G401.6 (cell line): ENCODE measurements at regions not wholly inside any gene's neighbourhood (a gene's known extent, or its start where the extent isn't known, plus 50 kb on each side); places are given as distances from the start of the nearest gene placed in this dataset.

Experiments used
- FAIRE-seq: peaks from 2 replicates; lab custom pipeline; 2012; peaks lifted over from hg19 to GRCh38; lab: Jason Lieb, UNC

DNA sequence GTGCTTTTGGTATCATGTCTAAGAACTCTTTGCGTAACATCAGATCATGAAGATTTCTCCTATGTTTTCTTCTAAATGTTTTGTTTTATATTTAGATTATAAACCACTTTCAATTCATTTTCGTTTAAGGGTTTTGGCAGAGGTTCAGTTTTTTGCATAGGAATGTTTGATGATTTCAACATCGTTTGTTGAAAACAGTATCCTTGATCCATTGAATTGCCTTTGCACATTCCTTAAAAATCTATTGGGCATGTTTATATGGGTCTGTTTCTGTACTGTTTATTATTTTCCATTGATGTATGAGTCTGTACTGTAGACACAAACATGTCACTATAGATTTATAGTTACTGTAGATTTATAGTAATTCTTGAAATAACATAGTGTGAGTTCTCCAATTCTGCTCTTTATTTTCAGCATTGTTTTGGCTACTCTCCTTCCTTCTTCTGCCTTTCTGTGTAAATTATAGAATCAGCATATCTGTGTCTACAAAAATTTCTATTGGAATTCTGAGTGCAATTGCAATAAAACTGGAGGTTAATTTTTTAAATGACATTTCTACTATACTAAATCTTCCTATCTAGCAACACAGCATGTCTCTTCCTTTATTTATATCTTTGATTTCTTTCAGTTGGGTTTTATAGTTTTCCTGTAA, 374.0 kb downstream of the SV2B start:
- no peak for FAIRE-seq

DNA sequence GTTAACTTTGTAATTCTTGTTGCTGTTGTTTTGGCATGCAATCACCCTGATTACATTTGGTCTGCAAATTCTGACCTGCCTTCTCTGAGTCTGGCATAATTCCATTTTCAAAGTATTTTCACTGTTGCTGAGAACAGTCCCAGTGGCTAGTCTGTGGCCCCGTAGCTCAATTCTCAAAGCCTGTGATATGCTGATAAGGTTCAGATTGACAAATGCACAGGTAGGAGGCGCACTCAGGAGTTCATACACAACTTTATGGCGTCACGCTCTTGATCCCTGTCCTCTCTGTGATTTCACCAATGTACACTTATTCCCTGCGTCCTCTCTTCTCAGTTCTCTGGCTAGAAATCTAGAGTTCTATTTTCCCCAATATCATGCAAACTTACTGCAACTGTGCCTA, 376.6 kb upstream of the SLCO3A1 start:
- FAIRE-seq, result no peak

GRCh38 chr15:91478717-91479191, 374.8 kb upstream of the SLCO3A1 start:
- no peak for FAIRE-seq

DNA sequence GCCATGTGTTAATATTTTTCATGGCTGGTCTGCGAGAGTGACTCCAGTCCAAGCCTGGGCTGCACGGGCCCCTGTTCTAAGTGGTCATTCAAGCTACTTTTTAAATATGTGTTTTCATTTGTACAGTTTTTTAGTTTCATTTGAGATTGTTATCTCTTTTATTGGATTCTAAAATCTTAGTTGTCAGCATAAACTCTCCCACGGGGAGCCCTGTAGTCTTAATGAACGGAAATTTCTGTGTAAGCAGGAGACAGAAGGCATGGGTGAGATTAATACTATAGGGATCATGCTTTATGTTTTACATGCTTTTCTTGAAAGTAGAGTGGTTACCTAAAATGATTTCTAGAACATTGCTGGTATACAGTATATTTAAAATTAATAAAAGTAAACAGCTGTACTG, 373.1 kb upstream of the SLCO3A1 start:
- no peak for FAIRE-seq

- FAIRE-seq, result no peak
Measured at GRCh38 chr15:91482799-91483198, 370.7 kb upstream of the SLCO3A1 start.

GRCh38 chr15:91484141-91484540, 369.4 kb upstream of the SLCO3A1 start:
- no peak for FAIRE-seq

DNA sequence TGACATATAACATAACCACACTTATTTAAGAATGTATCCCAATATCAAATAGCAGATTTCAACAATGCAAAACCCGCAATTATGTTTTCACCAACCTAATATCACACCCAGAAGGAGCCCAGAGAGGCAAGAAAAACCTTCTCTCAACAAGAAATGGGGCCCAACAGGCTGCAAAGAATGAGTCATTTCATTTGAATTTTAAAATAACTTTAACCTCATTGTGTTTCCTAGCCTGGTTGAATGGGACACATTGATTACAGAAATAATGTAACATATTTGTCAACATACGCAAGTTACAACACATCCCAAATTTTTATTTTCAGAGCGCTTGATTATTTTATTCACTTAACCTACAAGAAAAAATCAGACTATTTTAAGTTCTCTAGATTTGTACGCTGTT, 365.1 kb upstream of the SLCO3A1 start:
- no peak for FAIRE-seq

DNA sequence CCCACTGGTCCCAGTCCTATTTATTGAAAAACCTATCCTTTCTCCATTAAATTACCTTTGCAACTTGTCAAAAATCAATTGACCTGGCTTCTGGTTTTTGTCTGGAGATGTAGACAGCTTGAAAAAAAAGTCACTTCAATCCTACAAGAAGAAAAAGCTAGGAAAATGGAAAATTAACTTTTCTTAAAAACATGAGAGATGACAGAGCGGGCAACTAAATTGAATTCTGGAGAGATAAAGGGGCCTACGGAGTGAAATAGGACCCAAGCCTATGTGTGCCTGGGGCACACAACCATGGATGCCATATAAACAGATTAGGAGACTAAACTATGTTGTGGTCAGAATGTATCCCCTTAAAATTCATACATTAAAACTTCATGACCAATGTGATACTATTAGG, 363.3 kb upstream of the SLCO3A1 start:
- no peak for FAIRE-seq

GRCh38 chr15:91491101-91491950, 362.2 kb upstream of the SLCO3A1 start:
- no peak for FAIRE-seq

DNA sequence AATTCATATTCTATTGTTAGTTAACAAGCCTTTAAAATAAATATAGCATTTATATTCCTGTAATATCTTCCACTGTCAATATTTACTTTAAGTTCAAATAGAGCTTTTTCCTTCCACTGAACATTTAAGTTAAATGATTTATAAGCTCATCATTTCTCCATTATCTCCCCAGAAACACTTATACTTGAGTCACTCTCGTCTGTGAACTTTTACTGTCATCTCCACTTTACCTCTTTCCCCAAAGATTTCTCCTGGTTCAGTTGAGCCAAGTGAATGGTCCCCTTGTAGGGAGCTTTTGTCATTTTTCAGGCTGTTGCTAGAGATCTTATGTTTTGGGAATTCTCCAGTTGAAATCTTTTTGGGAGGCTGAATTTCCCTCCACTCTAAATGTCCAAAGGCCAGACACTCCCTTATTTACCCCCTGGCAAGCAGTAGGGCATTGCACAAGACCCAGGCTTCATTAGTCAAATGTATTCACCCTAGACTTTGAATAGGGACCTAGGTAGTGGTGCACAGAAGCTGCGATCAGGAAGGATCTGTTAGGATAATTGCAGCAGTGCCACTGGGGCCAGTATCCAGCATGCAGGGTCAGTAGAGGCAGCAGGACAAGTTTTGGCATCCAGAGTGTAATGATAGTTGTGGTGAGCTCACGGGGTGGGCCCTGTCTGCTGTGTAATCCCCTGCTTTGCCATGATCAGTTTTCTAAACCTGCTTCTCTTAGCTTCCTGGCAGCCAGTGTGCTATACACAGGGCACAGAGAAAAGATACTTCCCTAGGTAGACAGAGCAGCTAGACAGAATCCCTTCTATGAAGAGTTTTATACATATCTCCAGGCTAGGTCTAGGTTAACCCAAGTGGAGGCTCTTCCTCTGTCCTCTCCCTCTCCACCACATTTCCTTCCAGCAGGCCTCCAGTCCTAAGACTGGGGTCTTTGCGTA, 356.5 kb upstream of the SLCO3A1 start:
- no peak for FAIRE-seq

- no peak for FAIRE-seq
Measured at GRCh38 chr15:91498046-91498748, 355.3 kb upstream of the SLCO3A1 start.

DNA sequence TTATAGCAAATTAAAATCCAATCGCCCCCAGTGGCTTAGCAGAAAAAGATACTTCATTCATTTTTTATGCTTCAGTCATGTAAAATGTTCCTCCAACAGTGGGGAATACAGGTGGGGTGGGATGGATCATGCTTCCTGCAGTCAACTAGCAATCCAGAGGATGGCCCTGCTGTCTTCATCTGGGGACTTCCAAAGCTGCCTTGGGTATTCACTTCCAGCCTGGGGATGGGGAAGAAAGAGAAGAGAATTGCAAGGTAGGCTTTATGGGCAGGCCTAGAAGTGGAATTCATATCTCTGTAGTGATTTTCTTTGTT, 354.8 kb upstream of the SLCO3A1 start:
- FAIRE-seq, result no peak

DNA sequence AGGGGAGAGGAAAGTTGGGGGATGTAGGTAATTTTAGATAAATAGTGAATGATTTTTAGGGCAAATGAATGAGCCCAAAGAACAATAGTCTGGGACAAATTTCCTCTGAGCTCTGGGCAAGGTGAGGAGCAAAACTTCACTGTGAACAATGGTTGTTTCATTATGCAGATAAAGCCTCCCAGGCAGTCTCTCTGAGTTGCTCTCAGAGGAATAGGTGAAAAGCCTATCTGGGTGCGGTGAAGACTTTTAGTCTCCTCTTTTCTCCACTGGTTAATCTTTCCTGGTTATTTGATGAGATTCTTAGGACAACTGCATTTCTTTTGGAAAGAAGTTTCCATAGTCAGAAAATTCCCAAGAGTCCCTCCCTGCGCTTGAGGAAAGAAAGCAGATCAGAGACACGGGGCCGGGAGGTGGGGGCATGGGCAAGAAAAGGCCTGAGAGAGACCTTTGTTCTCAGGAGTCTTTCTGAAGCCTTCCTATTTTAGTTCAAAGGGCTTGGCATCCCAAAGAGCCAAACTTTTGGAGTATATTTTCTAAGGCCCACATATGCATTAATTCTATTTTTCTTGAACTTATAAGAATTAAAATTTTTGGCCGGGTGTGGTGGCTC, 353.6 kb upstream of the SLCO3A1 start:
- FAIRE-seq, result no peak

GRCh38 chr15:91508633-91509032, 344.9 kb upstream of the SLCO3A1 start:
- FAIRE-seq, result no peak

DNA sequence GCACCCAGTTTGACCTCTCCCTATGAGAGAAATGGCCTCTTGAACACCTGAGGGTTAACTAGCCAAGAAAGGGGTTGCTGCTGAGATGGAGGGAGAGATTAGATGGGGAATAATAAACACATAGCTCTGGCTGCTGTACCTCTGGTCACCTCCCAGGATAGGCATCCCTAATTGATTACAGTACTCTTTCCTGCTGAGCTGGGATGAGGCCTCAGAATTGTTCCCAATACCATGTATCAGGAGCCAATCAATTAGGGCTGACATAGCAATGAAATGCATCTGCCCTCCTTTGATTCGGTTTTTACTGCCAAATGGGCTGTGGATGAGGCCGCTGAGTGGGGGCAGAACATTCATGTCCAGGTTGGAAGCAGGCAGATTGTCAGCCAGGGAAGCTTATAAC, 339.4 kb upstream of the SLCO3A1 start:
- FAIRE-seq, result no peak

GRCh38 chr15:91515188-91515754, 338.2 kb upstream of the SLCO3A1 start:
- no peak for FAIRE-seq

- FAIRE-seq, result no peak
Measured at GRCh38 chr15:91516866-91517265, 336.6 kb upstream of the SLCO3A1 start.

GRCh38 chr15:91517491-91518200, 335.9 kb upstream of the SLCO3A1 start:
- FAIRE-seq, result no peak

DNA sequence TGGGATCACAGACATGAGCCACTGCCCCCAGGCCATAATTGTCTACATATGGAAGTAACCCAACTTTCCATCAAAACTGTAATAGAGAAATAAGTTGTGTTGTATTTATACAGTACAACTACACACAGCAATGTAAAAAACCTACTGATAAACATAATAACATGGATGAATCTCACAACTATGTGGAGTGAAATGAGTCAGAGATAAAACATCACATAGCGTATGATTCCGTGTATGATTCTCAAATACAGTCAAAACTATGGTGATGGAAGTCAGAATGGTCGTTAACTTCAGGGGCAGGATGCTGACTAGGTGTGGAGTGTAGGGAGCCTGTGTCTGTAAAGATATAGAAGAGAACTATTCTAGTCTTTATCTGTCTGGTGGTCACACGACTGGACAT, 332.7 kb upstream of the SLCO3A1 start:
- no peak for FAIRE-seq

GRCh38 chr15:91521548-91521947, 332.0 kb upstream of the SLCO3A1 start:
- no peak for FAIRE-seq

DNA sequence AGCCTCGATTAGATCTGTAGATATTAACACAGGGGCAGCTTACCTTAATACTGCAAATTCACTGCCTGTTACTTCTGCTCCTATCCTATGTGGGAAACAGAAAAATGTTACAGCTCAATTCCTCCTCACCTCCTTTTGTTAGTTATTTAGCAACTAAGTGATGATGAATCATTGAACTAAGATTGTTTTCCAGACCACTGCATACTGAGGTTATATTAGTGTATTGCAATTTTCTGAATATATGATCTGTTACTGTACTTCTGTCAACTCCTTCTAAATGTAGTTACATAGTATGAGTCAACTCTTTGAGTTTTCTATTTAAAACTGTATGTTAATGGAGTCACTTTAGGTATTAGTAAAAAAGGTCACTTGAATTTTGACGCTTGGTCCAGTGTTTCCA, 331.5 kb upstream of the SLCO3A1 start:
- FAIRE-seq, result no peak
